Activated T-cell treated with anti-CD3 and anti-CD28 coated beads, Interleukin-2, amount 50 U/mL, for 1 hour (primary cell): ENCODE measurements at regions not wholly inside any gene's neighbourhood (a gene's known extent, or its start where the extent isn't known, plus 50 kb on each side); places are given as distances from the start of the nearest gene placed in this dataset.
"Not testable (repeated sequence)": the region's sequence is repeated elsewhere in the genome, so short reads cannot be mapped to it uniquely, and the experiment has no call there.

Source experiments
- DNase-seq: peaks from one replicate; pipeline ENCODE4 v3.0.0-alpha.2; 2020

DNA sequence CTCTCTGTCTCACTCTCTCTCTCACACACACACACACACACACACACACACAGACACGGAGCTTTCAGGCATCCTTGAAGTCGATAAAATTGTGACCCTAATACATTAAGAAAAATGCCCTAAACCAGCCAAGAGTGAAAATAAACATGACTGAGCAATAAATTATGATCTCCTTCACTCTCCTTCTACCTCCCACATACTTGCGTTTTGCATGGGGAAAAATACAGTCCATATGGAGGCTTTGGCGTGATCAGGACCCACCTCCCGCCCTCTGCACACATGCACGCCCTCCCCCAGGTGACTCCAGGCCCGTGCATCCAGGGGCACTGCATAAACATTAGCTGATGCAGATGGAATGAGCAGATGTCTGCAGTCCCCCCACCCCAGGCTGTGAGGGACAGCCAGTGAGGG, 114.2 kb upstream of the JARID2 start:
- DNase-seq: no peak

DNA sequence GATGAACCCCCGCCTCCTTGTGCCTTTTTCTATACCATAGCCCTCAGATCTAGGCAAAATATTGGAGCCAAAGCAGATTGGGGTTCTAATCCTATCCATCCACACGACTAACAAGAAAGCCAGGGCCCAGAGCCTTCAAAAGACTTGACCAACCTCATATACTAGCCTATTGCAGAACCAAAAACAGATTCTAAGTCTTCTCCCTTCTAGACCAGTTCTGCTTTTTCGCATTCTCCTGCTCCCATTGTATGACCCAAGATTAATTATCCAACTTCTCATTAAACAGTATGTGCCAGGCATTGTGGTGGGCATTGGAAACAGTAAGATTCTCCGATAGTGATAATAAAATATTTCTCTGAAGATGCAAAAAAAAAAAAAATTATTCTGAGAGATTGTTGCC, 113.7 kb upstream of the JARID2 start:
- no peak for DNase-seq

- DNase-seq: no peak
These were observed 112.8 kb upstream of the JARID2 start for GRCh38 chr6:15132854-15133670.

DNA sequence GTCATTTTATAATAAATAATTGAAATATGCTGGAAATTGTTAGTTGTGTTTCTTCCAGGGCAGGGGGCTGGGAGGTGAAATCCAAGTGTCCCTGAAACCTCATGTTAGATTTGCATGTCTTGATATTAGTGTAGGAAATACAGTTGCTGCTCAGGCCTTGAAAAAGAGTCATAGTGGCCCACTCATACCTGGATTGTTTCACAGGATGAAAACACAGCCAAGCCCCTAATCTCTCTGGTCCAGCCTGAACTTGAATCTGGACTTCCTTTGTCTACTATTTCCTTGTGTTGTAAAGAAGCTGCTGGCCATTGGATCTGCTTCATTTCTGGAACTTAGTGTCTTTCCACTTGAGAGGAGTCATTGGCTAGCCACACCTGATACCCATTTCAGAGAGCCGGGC, 108.8 kb upstream of the JARID2 start:
- DNase-seq: no peak

GRCh38 chr6:15143086-15143485, 102.8 kb upstream of the JARID2 start:
- no peak for DNase-seq

DNA sequence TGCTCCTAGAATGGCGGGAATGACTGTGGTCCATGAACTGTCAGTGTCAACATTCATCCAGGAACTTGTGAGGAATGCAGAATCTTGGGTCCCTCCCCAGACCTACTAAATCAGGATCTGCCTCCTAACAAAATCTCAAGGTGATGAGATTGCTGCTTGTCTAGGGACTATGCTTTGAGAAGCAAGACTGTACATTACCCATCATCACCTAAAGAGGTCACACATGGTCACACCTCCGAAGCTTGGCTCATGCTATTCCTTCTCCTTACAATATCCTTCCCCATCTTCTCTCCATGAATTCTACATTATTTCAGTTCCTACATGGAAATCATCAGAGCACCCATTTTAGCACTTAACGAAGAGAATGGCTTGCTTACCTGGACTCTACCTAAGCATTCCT, 102.3 kb upstream of the JARID2 start:
- no peak for DNase-seq

- DNase-seq: no peak
These were observed 100.0 kb upstream of the JARID2 start for GRCh38 chr6:15145821-15146220.

GRCh38 chr6:15147827-15148226, 98.0 kb upstream of the JARID2 start:
- DNase-seq: no peak

- DNase-seq: no peak
These were observed 97.4 kb upstream of the JARID2 start for GRCh38 chr6:15148356-15148946.

DNA sequence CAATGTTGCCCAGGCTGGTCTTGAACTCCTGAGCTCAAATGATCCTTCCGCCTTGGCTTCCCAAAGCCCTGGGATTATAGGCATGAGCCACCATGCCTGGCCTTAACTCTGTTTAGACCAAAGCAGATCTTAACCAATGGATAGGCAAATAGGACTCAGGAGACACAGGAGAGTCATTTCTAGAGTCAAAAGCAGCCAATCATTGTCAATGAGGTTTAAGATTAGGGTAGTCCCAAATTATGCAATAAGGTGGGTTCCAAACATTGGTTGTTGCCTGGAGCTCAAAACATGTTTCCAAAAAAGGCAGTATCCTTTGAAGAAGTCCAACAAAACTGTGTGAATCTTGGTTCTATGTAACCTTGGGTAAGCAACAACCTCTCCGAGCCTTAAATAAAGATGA, 95.7 kb upstream of the JARID2 start:
- no peak for DNase-seq

DNA sequence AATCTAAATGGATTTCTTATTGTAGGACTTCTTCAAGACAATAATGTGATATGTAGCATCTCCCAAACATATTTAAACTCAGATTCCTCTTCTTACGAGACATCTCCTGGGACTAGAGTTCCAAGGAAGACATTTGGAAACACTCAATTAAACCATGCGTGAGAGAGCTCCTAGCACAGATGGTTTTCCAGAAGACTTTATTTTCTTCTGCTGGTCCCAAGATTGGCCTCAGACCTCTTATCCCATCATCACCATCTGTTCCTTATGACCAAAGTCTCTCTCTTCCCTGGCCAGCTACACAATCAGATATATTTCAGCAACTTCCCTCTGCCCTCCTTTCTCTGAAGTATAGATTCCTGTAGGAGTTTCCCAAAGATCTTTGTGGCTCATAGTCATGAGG, 93.2 kb upstream of the JARID2 start:
- no peak for DNase-seq

GRCh38 chr6:15153191-15153590, 92.7 kb upstream of the JARID2 start:
- DNase-seq: no peak

GRCh38 chr6:15157479-15157878, 88.4 kb upstream of the JARID2 start:
- DNase-seq: no peak

DNA sequence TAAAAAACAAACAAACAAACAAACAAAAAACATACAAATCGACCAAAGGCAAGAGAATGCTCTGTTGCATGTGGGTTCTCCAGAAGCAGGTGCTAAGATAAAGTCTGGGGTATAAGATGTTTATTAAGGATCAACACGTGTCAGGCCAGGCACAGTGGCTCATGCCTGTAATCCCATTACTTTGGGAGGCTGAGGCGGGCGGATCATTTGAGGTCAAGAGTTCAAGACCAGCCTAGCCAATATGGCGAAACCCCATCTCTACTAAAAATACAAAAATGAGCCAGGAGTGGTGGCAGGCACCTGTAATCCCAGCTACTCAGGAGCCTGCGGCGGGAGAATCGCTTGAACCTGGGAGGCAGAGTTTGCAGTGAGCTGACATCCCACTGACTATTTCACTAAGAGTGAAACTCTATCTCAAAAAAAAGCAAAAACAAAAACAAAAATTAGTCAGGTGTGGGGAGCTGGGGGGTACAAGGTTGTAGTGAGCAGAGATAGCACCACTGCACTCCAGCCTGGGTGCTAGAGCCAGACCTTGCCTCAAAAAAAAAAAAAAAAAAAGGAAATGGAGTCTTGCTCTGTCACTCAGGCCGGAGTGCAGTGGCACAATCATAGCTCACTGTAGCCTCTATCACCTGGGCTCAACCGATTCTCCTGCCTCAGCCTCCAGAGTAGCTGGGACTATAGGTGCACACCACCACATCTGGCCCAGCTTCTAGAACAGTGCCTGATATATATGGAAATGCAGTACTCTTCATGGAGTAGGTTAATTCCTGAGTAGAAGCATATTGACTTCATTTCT, 86.8 kb upstream of the JARID2 start:
- DNase-seq: no peak

DNA sequence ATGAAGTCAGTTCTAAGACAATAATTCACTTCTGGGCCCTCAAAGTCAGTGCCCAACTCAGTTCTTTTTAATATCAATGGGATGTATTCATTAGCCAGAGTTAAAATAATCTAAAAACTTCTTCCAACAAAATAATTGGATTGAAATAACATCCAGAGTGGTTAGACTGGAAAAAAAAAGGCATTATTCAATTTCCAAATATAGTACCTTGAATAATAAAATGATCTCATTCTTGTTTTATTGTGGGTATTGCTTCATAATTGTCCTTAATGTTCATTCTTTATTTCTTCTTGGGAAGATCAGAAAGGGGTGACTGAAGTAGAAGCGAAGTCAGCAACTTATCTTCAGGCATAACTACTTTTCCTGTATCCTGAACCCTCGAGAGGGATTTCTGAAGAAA, 85.1 kb upstream of the JARID2 start:
- DNase-seq: no peak

DNA sequence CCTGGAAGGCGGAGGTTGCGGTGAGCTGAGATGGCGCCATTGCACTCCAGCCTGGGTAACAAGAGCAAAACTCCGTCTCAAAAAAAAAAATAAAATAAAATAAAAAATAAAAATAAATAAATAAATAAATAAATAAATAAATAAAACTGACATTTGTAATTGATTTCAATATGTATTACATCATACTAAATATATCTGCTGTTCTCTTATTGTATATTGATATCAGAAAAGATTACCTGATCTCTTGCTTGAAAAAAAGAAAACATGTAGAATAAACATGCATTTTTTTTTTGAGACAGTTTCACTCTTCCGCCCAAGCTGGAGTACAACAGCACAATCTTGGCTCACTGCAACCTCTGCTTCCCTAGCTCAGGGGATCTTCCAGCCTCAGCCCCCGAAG, 81.0 kb upstream of the JARID2 start:
- not testable (repeated sequence) for DNase-seq

- no peak for DNase-seq
These were observed 79.7 kb upstream of the JARID2 start for GRCh38 chr6:15166121-15166520.

DNA sequence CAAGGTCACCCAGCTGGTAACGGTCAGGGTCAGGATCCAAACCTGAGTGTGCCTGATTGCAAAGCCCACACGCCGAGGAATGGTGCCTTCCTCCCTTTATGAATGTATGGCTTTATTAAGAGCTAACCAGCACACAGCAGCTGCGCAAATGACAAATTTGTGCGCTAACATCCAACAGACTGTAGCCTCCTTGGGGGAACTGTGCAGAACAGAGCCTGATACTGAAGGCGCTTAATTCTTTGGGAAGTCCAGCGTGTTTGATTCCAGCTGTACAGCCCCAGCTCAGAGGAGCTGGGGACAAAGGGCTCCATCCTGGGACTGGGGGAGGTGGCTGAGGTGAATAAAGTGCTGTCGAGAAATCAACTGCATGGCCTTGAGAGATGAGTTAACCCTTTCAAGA, 75.7 kb upstream of the JARID2 start:
- no peak for DNase-seq

DNA sequence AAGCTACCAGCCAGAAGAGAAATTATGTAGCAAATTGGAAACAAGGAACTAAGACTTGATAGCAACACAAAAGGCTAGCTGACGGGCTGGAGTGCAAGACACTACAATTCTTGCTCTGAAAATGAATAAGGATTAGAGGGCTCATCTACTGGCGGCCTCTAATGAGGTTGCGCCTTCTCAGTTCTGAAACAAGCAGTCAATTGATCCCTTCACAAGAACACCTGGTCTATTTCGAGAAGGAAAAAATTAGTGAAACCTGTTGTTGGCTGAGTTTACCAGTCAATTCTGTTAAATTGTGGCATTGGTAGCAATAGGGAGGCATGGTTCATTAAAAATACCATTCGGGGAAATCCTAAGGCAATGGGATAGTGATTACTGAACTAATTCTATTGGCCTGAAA, 74.8 kb upstream of the JARID2 start:
- no peak for DNase-seq

DNA sequence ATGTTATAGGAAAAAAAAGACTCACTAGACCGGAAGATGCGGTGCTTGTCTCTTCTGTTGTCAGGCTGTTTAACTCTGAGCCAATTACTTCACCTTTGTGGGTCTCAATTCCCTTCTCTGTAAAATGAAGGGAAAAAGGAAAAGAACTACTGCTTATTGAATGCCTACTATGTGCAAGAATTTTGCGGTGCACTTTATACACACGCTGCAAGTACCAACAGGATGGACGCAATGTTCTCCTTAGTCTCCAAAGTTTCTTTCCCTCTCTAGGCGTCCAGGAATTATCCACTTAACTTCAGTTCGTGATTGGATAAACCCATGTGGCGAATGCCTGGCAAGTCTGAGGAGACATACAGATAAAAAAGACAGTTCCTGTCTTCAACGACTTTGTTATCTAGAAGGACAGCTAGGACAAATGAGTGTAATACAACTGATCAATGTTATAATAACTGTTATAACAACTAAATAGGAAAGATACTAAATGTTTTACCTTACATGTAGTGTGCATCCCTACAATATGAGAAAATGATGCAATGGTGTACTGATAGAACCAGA, 69.0 kb upstream of the JARID2 start:
- DNase-seq: no peak

- no peak for DNase-seq
These were observed 61.9 kb upstream of the JARID2 start for GRCh38 chr6:15183979-15184378.

DNA sequence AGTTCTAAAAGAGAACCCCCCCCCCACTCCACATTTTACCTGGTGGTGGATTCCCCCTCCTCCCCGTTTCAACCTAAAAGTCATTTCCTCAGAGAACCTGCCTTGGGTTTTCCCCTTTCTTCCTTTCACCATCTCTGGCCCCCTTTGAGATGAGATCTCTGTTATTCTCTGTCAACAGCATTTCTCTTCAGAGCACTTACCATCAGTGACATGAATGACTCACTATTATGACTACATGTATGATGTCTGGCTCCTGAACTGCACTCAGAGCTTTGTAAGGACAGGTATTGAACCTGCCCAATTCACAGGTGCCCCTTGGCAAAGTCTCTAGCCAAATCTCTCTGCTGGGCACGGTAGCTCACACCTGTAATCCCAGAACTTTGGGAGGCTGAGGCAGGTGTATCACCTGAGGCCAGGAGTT, 61.4 kb upstream of the JARID2 start:
- no peak for DNase-seq

- DNase-seq: not testable (repeated sequence)
These were observed 60.8 kb upstream of the JARID2 start for GRCh38 chr6:15185111-15185510.

GRCh38 chr6:15193451-15193850, 52.4 kb upstream of the JARID2 start:
- DNase-seq: not testable (repeated sequence)
